Neural cell (in vitro differentiated cells): ENCODE measurements at regions not wholly inside any gene's neighbourhood (a gene's known extent, or its start where the extent isn't known, plus 50 kb on each side); places are given as distances from the start of the nearest gene placed in this dataset.

ENCODE experiments used
- H2AFZ ChIP-seq: fragments of 200-600, 300-800 bp; sonication (generic), shearing (Covaris generic); 2 replicates; pipeline ENCODE4 v1.6.0; 2014; ENCODE audit warnings: low read depth, mild to moderate bottlenecking, antibody characterized with exemption, low read length, moderate library complexity
- H3F3A ChIP-seq: fragments of 200-600 bp; shearing (Covaris generic); 2 replicates; pipeline ENCODE4 v1.6.1; 2016; ENCODE audit warnings: mild to moderate bottlenecking, moderate library complexity, mixed read lengths, antibody characterized with exemption, low read length; ENCODE audit not compliant: insufficient read depth, poor library complexity, severe bottlenecking
- H3K27ac ChIP-seq: fragments of 200-600, 300-800 bp; sonication (generic), shearing (Covaris generic); 2 replicates; pipeline ENCODE4 v1.5.1; 2014; ENCODE audit warnings: mild to moderate bottlenecking, low read length, moderate library complexity
- H3K27me3 ChIP-seq: fragments of 300-800, 200-600 bp; sonication (generic), shearing (Covaris generic); 2 replicates; pipeline ENCODE4 v1.6.0; 2014; ENCODE audit warnings: mild to moderate bottlenecking, low read depth, low read length, moderate library complexity; ENCODE audit not compliant: insufficient read depth
- H3K36me3 ChIP-seq: fragments of 300-800, 200-600 bp; sonication (generic), shearing (Covaris generic); 2 replicates; pipeline ENCODE4 v1.5.1; 2014; ENCODE audit warnings: mild to moderate bottlenecking, antibody characterized with exemption, low read length, moderate library complexity; ENCODE audit not compliant: insufficient read depth
- H3K4me2 ChIP-seq: fragments of 300-800, 200-600 bp; sonication (generic), shearing (Covaris generic); 2 replicates; pipeline ENCODE4 v1.6.0; 2014; ENCODE audit warnings: mild to moderate bottlenecking, low read length
- H3K4me3 ChIP-seq: fragments of 300-800, 200-600 bp; sonication (generic), shearing (Covaris generic); 2 replicates; pipeline ENCODE4 v1.5.1; 2014; ENCODE audit warnings: mild to moderate bottlenecking, low read length, moderate library complexity
- H3K79me2 ChIP-seq: fragments of 200-600 bp; shearing (Covaris generic); replicated peaks from 2 replicates; pipeline ENCODE4 v1.6.0; 2014; ENCODE audit warnings: mild to moderate bottlenecking, low read length, moderate library complexity; ENCODE audit not compliant: insufficient read depth
- H3K9ac ChIP-seq: fragments of 300-800, 200-600 bp; sonication (generic), shearing (Covaris generic); 2 replicates; pipeline ENCODE4 v1.6.1; 2016; ENCODE audit warnings: mild to moderate bottlenecking, low read length, mixed read lengths
- H3K9me2 ChIP-seq: fragments of 200-600 bp; shearing (Covaris generic); 2 replicates; pipeline ENCODE4 v1.6.1; 2016; ENCODE audit warnings: mild to moderate bottlenecking, low read length, mixed read lengths; ENCODE audit not compliant: insufficient read depth
- H3K9me3 ChIP-seq: fragments of 200-600, 300-800 bp; sonication (generic), shearing (Covaris generic); 2 replicates; pipeline ENCODE4 v1.6.1; 2016; ENCODE audit warnings: mild to moderate bottlenecking, mixed run types, low read length, moderate library complexity, mixed read lengths
- H4K20me1 ChIP-seq: fragments of 200-600 bp; shearing (Covaris generic); 2 replicates; pipeline ENCODE4 v1.6.1; 2016; ENCODE audit warnings: mild to moderate bottlenecking, mixed run types; ENCODE audit not compliant: insufficient read depth
- CTCF ChIP-seq: fragments of 450-650 bp; IDR thresholded peaks from 2 replicates; pipeline ENCODE4 v1.5.1; 2014; ENCODE audit warnings: antibody characterized with exemption, mild to moderate bottlenecking, moderate library complexity; ENCODE audit not compliant: poor library complexity, severe bottlenecking
- EP300 ChIP-seq: fragments of 450-650 bp; conservative IDR thresholded peaks from 2 replicates; pipeline ENCODE4 v1.6.1; 2014; ENCODE audit warnings: antibody characterized with exemption, mild to moderate bottlenecking, moderate library complexity; ENCODE audit not compliant: poor library complexity, severe bottlenecking
- EZH2 ChIP-seq: fragments of 200-600, 300-800 bp; shearing (Covaris generic), sonication (generic); IDR thresholded peaks from 2 replicates; pipeline ENCODE4 v1.6.1; 2014; ENCODE audit warnings: antibody characterized with exemption, low read length, borderline replicate concordance, mild to moderate bottlenecking; ENCODE audit not compliant: insufficient read depth, poor library complexity, severe bottlenecking
- MXI1 ChIP-seq: fragments of 450-650 bp; conservative IDR thresholded peaks from 2 replicates; pipeline ENCODE4 v1.6.1; 2014; ENCODE audit warnings: antibody characterized with exemption, mild to moderate bottlenecking; ENCODE audit not compliant: poor library complexity, severe bottlenecking
- POLR2AphosphoS5 ChIP-seq: IDR thresholded peaks from 2 replicates; pipeline ENCODE4 v1.6.1; 2012
- RAD21 ChIP-seq: fragments of 450-650 bp; conservative IDR thresholded peaks from 2 replicates; pipeline ENCODE4 v1.6.1; 2014; ENCODE audit warnings: antibody characterized with exemption, mild to moderate bottlenecking, moderate library complexity
- REST ChIP-seq: IDR thresholded peaks from 2 replicates; pipeline ENCODE4 v1.6.1; 2012; ENCODE audit warnings: borderline replicate concordance
- SMC3 ChIP-seq: fragments of 450-650 bp; conservative IDR thresholded peaks from 2 replicates; pipeline ENCODE4 v1.6.1; 2014; ENCODE audit warnings: antibody characterized with exemption, mild to moderate bottlenecking, moderate library complexity; ENCODE audit not compliant: poor library complexity
- TAF1 ChIP-seq: IDR thresholded peaks from 2 replicates; pipeline ENCODE4 v1.6.1; 2012; ENCODE audit warnings: low read depth

- H3K27ac ChIP-seq = no peak overlapping the region
- H3K9me3 ChIP-seq = no peaks in the 10 kb centered on the region
- H3K27me3 ChIP-seq = no peaks in the 10 kb centered on the region
- no peaks in the 10 kb centered on the region for H4K20me1 ChIP-seq
- H3K4me3 ChIP-seq = no peak overlapping the region
- TF ChIP-seq MXI1 (no peak), RAD21 (no peak), POLR2AphosphoS5 (no peak), CTCF (no peak), TAF1 (no peak), EP300 (no peak), SMC3 (no peak), REST (no peak), EZH2 (no peak)
- no peaks in the 10 kb centered on the region for H3K9me2 ChIP-seq
- H2AFZ ChIP-seq = no peak overlapping the region
- no peaks in the 10 kb centered on the region for H3K79me2 ChIP-seq
- H3F3A ChIP-seq = no peaks in the 10 kb centered on the region
- no peak overlapping the region for H3K4me2 ChIP-seq
- no peaks in the 10 kb centered on the region for H3K36me3 ChIP-seq
- no peak overlapping the region for H3K9ac ChIP-seq
Measured at GRCh38 chr5:29247346-29248028, 1946.0 kb upstream of the CDH6 start.

- no peak overlapping the region for H3K9ac ChIP-seq
- no peaks in the 10 kb centered on the region for H3K36me3 ChIP-seq
- H3K4me2 ChIP-seq = no peak overlapping the region
- no peak overlapping the region for H3K27ac ChIP-seq
- no peaks in the 10 kb centered on the region for H3F3A ChIP-seq
- no peaks in the 10 kb centered on the region for H3K9me3 ChIP-seq
- no peak for TF ChIP-seq EZH2
- no peaks in the 10 kb centered on the region for H4K20me1 ChIP-seq
- no peak overlapping the region for H2AFZ ChIP-seq
- no peaks in the 10 kb centered on the region for H3K9me2 ChIP-seq
- no peaks in the 10 kb centered on the region for H3K27me3 ChIP-seq
- no peaks in the 10 kb centered on the region for H3K79me2 ChIP-seq
- H3K4me3 ChIP-seq = no peak overlapping the region
Measured at GRCh38 chr5:29240379-29240778, 1953.1 kb upstream of the CDH6 start.

GRCh38 chr5:29239606-29240005 is 1953.9 kb upstream of the CDH6 start:
- Histone ChIP-seq H3K36me3 (no peaks in the 10 kb centered on the region), H3K9ac (no peak overlapping the region), H2AFZ (no peak overlapping the region), H3K27me3 (no peaks in the 10 kb centered on the region), H3F3A (no peaks in the 10 kb centered on the region), H3K9me2 (no peaks in the 10 kb centered on the region), H3K79me2 (no peaks in the 10 kb centered on the region), H4K20me1 (no peaks in the 10 kb centered on the region), H3K9me3 (no peaks in the 10 kb centered on the region), H3K4me2 (no peak overlapping the region), H3K4me3 (no peak overlapping the region), H3K27ac (no peak overlapping the region)
- TF ChIP-seq MXI1 = no peak
- no peak for TF ChIP-seq RAD21
- no peak for TF ChIP-seq EZH2
- TF ChIP-seq CTCF = no peak
- no peak for TF ChIP-seq REST
- no peak for TF ChIP-seq POLR2AphosphoS5
- TF ChIP-seq EP300 = no peak
- TF ChIP-seq SMC3 = no peak
- no peak for TF ChIP-seq TAF1
